Colonic mucosa (tissue), 4 donors: ENCODE measurements at regions not wholly inside any gene's neighbourhood (a gene's known extent, or its start where the extent isn't known, plus 50 kb on each side); places are given as distances from the start of the nearest gene placed in this dataset.

Experiments
- DNase-seq: peaks from one replicate; pipeline ENCODE4 v3.0.0-alpha.2; 2020
- H3K27ac ChIP-seq: fragments of 200-600 bp; one replicate; pipeline ENCODE4 v1.8.0; 2021
- H3K27me3 ChIP-seq: fragments of 200-600 bp; one replicate; pipeline ENCODE4 v1.8.0; 2021
- H3K36me3 ChIP-seq: fragments of 200-600 bp; one replicate; pipeline ENCODE4 v1.8.0; 2021
- H3K4me1 ChIP-seq: fragments of 200-600 bp; one replicate; pipeline ENCODE4 v1.8.0; 2021; ENCODE audit warnings: mild to moderate bottlenecking
- H3K4me3 ChIP-seq: fragments of 200-600 bp; one replicate; pipeline ENCODE4 v1.8.0; 2021
- H3K9ac ChIP-seq, 2 donors: one replicate each; pipeline ENCODE4 v1.7.0; 2013; ENCODE audit warnings: control low read depth in 2 of 2, low read depth in 2 of 2, low read length in 2 of 2
- H3K9me3 ChIP-seq: fragments of 200-600 bp; one replicate; pipeline ENCODE4 v1.8.0; 2021
- intact Hi-C: fragments of 100-400 bp; cut with DNase I; formaldehyde crosslinking; loops from one replicate; pipeline ENCODE4 v1.14.1; 2022
- TF ChIP-seq, protein P1 (sequence below): fragments of 200-600 bp; IDR thresholded peaks from one replicate; pipeline ENCODE4 v1.8.0; 2022; ENCODE audit warnings: antibody characterized with exemption, mild to moderate bottlenecking
- donor health status: healthy.
- donor health status: DM: no; HTN: no; CAD: no.
- donor health status: DM: no; HTN: no; CAD: no.

DNA sequence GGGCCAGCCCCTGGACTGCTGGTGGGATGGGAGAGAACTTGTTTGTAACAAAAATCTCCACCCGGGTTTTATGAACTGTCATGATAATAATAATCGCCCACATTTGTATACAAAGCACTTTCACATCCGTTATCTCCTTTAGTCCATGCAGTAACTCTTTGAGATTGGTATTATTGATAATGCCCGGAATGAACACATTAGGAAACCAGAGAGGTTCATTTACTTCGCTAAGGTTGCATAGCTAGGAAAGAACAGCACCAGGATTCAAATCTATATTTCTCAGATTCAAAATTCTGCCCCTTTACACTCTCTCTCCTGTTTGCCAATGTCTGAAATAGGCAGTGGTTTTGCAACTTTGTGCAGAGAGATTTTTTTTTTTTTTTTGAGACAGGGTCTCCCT is 131.4 kb downstream of the FOXD2 start:
- no peaks in the 10 kb centered on the region for H3K27me3 ChIP-seq
- no peak for DNase-seq
- H3K4me1 ChIP-seq = no peaks in the 10 kb centered on the region
- no peak overlapping the region for H3K9ac ChIP-seq
- TF ChIP-seq, protein P1, sequence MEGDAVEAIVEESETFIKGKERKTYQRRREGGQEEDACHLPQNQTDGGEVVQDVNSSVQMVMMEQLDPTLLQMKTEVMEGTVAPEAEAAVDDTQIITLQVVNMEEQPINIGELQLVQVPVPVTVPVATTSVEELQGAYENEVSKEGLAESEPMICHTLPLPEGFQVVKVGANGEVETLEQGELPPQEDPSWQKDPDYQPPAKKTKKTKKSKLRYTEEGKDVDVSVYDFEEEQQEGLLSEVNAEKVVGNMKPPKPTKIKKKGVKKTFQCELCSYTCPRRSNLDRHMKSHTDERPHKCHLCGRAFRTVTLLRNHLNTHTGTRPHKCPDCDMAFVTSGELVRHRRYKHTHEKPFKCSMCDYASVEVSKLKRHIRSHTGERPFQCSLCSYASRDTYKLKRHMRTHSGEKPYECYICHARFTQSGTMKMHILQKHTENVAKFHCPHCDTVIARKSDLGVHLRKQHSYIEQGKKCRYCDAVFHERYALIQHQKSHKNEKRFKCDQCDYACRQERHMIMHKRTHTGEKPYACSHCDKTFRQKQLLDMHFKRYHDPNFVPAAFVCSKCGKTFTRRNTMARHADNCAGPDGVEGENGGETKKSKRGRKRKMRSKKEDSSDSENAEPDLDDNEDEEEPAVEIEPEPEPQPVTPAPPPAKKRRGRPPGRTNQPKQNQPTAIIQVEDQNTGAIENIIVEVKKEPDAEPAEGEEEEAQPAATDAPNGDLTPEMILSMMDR = no peak
- no peak overlapping the region for H3K4me3 ChIP-seq
- intact Hi-C loops = no loop called here
- no peak overlapping the region for H3K27ac ChIP-seq
- no peaks in the 10 kb centered on the region for H3K9me3 ChIP-seq
- H3K36me3 ChIP-seq = no peaks in the 10 kb centered on the region

DNA sequence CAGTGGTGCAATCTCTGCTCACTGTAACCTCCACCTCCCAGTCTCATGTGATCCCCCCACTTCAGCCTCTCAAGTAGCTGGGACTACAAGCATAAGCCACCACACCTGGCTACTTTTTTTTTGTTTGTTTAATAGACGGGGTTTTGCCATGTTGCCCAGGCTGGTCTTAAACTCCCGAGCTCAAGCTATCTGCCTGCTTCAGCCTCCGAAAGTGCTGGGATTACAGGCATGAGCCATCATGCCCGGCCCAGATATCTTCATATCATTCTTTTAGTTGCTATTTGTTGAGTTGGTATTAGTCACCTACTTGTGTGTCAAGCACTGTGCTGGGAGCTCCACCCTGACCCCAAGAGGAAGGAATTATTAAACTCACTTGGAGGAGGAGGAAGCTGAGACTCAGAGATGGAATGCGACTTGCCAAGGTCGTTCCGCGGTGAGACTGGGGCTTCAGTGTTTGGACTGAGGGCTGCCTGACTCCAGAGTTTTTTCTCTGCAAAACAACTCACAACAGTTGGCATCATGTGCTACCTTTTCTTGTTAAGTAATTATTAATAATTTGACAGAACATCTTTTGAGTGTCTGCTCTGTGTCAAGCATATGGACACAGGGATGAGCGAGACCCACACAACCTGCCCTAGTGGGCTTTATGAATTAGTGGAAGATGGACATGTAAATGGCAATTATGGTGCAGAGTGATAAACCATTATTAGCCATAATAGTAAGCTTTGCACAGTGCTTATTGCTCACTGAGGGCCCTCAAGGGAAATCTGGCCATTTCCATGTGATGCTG is 132.0 kb downstream of the FOXD2 start:
- intact Hi-C loops = no loop called here
- DNase-seq = peak; percentile 59
- no peaks in the 10 kb centered on the region for H3K36me3 ChIP-seq
- no peaks in the 10 kb centered on the region for H3K27me3 ChIP-seq
- H3K9me3 ChIP-seq = no peaks in the 10 kb centered on the region
- no peaks in the 10 kb centered on the region for H3K4me1 ChIP-seq
- TF ChIP-seq, protein P1 = peak; percentile 27
- no peak overlapping the region for H3K4me3 ChIP-seq
- H3K27ac ChIP-seq = no peak overlapping the region
- no peak overlapping the region for H3K9ac ChIP-seq

DNA sequence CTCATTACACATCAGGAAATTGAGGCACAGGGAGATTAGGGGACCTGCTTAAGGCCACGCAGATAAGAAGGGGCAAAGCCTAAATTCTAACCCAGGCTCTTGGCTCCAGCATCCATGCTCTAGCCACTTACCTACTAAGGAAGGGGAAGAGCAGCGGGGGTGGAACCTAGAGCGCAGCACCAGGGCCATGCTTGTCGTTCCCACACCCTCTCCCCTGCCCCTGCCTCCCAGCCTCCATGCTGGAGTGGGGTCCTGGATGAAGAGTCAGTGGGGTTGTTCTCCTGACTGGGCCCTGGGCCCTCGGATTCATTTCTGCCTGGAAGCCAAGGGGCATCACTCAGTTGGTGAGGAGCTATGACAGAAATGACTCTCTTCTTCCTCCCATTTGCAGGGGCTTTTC is 133.3 kb downstream of the FOXD2 start:
- H3K4me3 ChIP-seq = no peak overlapping the region
- intact Hi-C loops = no loop called here
- TF ChIP-seq, protein P1 = no peak
- DNase-seq = no peak
- H3K9me3 ChIP-seq = no peaks in the 10 kb centered on the region
- H3K27ac ChIP-seq = no peak overlapping the region
- H3K4me1 ChIP-seq = no peaks in the 10 kb centered on the region
- no peaks in the 10 kb centered on the region for H3K36me3 ChIP-seq
- H3K27me3 ChIP-seq = no peaks in the 10 kb centered on the region
- H3K9ac ChIP-seq = no peak overlapping the region

DNA sequence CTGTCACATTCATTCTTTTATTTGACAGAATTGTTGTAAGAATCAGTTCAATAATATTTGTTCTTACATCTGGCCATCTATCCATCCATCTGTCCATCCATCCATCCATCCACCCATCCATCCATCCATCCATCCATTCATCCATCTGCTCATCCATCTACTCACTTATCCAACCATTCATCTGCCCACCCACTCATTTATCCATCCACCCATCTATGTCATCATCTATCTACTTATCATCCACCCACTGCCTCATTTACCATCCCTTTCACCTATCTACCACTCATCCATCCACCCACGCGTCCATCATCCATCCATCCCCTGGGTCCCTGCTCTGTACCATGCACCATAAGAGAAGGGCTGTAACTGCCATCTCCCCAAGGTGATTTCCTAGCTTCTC is 134.1 kb downstream of the FOXD2 start:
- Histone ChIP-seq H3K27ac (no peak overlapping the region), H3K27me3 (no peaks in the 10 kb centered on the region), H3K9ac (no peak overlapping the region), H3K9me3 (no peaks in the 10 kb centered on the region), H3K36me3 (no peaks in the 10 kb centered on the region), H3K4me3 (no peak overlapping the region), H3K4me1 (no peaks in the 10 kb centered on the region)
- TF ChIP-seq, protein P1 = no peak
- DNase-seq = no peak
- intact Hi-C loops = no loop called here

DNA sequence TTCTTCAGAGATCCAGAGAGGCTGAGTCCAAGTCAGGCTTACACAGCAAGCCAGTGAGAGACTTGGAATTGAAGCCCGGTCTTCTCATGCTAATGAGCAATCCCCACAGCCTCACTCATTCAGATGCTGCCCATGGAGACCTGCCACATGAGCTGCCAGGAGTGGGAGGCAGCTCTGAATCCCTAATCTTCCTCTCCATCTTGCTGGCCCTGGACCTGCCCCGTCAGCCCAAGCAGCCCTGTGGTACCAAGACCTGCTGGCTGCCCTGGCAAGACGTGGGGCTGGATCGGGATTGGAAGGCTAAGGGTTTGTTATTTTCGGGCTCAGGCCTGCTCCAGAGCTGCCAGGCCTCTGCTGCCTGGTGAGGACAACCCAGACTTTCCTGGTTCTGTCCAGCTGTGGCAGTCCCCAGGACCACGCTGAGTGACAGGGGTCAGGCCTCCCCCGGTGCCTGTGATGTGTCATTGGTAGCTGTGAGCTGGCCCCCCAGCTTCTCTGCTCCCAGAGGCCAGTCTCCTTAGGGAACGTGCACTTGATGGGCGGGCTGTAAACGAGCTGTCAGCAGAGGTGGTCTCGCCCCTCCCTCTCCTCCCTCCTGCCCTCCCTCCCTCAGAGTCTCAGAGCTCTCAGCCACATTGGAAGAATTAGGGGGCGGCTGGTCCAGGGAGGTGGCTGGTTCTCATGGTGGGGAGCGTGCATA is 135.0 kb downstream of the FOXD2 start:
- Histone ChIP-seq H3K36me3 (no peaks in the 10 kb centered on the region), H3K9ac (no peak overlapping the region), H3K4me1 (no peaks in the 10 kb centered on the region), H3K9me3 (no peaks in the 10 kb centered on the region), H3K27me3 (no peaks in the 10 kb centered on the region), H3K27ac (no peak overlapping the region), H3K4me3 (no peak overlapping the region)
- TF ChIP-seq, protein P1 = no peak
- intact Hi-C loops = no loop called here
- DNase-seq = no peak
